ENCODE measurements at regions not wholly inside any gene's neighbourhood (a gene's known extent, or its start where the extent isn't known, plus 50 kb on each side); places are given as distances from the start of the nearest gene placed in this dataset.
A peak's percentile ranks its signal among the peaks of the same experiment; 100 is the strongest.

GRCh38 chr13:50670847-50671496 is 172.5 kb downstream of the DLEU7 start:
- POLR2A ChIA-PET, result no interaction called here

GRCh38 chr13:50671497-50671850 is 172.0 kb downstream of the DLEU7 start:
- no peak overlapping the region for H3K4me3 ChIP-seq (ENCODE audit: low read depth, low read length)
- H3K36me3 ChIP-seq (ENCODE audit: control insufficient read depth, insufficient read depth, low read length), result no peaks in the 10 kb centered on the region
- no peak for DNase-seq (ENCODE audit: low read depth)
- peaks cover 2% of the 10 kb centered on the region for H3K27me3 ChIP-seq (ENCODE audit: control insufficient read depth, insufficient read depth, low read length)
- CTCF ChIA-PET, result no interaction called here
- POLR2A ChIA-PET, result no interaction called here
- TF ChIP-seq, protein P1, sequence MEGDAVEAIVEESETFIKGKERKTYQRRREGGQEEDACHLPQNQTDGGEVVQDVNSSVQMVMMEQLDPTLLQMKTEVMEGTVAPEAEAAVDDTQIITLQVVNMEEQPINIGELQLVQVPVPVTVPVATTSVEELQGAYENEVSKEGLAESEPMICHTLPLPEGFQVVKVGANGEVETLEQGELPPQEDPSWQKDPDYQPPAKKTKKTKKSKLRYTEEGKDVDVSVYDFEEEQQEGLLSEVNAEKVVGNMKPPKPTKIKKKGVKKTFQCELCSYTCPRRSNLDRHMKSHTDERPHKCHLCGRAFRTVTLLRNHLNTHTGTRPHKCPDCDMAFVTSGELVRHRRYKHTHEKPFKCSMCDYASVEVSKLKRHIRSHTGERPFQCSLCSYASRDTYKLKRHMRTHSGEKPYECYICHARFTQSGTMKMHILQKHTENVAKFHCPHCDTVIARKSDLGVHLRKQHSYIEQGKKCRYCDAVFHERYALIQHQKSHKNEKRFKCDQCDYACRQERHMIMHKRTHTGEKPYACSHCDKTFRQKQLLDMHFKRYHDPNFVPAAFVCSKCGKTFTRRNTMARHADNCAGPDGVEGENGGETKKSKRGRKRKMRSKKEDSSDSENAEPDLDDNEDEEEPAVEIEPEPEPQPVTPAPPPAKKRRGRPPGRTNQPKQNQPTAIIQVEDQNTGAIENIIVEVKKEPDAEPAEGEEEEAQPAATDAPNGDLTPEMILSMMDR (IDR thresholded peaks at IDR 0.05; ENCODE audit: insufficient read depth, low read depth, low read length), result no peak

More at GRCh38 chr13:50670847-50671496, 172.5 kb downstream of the DLEU7 start:
- DNase-seq (ENCODE audit: low read depth), result no peak
- peaks cover 2% of the 10 kb centered on the region for H3K27me3 ChIP-seq (ENCODE audit: control insufficient read depth, insufficient read depth, low read length)
- H3K36me3 ChIP-seq (ENCODE audit: control insufficient read depth, insufficient read depth, low read length), result no peaks in the 10 kb centered on the region
- H3K4me3 ChIP-seq (ENCODE audit: low read depth, low read length), result no peak overlapping the region
- TF ChIP-seq, protein P1 (IDR thresholded peaks at IDR 0.05; ENCODE audit: insufficient read depth, low read depth, low read length), result no peak
- CTCF ChIA-PET, result no interaction called here

DNA sequence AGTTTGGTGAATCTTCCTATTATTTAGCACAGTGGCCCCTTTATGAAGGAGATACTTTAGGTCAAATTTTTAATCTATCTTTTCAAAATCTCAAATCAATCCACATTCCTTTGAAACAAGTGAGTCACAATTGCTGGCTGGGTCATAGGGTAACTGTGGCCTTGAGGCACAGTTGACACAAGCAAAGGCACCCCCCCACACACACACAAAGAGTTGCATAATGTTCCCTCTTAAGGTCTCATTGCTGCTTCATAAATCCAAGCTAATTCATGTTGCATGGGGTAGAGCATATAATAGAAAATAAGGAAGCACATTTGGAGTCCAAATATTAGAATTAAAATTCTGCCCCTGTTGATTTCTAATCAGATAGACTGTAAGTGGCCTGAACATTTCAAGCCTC is 171.5 kb downstream of the DLEU7 start:
- ChIA-PET CTCF (interaction anchor here (0.9 kb wide), 1 partner anchor 11 kb away, joined by 5 read pairs; no protein-coding TSS in a partner anchor), POLR2A (no interaction called here)
- peaks cover 2% of the 10 kb centered on the region for H3K27me3 ChIP-seq (ENCODE audit: control insufficient read depth, insufficient read depth, low read length)
- H3K36me3 ChIP-seq (ENCODE audit: control insufficient read depth, insufficient read depth, low read length), result no peaks in the 10 kb centered on the region
- TF ChIP-seq, protein P1 (IDR thresholded peaks at IDR 0.05; ENCODE audit: insufficient read depth, low read depth, low read length), result no peak
- H3K4me3 ChIP-seq (ENCODE audit: low read depth, low read length), result no peak overlapping the region
- DNase-seq (ENCODE audit: low read depth), result no peak

DNA sequence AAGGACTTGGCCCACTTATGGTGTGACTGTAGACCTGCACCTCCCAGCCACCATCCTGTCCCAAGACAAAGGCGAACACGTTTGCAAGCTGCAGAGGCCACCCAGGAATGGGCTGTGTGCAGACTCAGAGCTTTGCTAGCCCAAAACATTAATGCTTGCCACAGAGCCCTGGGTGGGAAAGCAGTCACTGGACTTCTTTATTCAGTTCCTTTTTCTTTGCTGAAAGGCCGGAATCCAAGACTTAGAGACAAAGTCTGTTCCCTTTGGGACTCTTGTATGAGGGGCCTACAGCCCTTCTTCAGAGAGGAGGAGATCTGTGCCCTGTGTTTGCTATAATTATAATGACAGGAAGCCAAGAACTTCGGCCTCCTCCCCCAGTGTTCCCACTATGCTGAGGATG is 167.8 kb downstream of the DLEU7 start:
- Histone ChIP-seq H3K36me3 (ENCODE audit: control insufficient read depth, insufficient read depth, low read length) (no peaks in the 10 kb centered on the region), H3K27me3 (ENCODE audit: control insufficient read depth, insufficient read depth, low read length) (no peaks in the 10 kb centered on the region; the same call in 1 of the 2 replicates), H3K4me3 (ENCODE audit: low read depth, low read length) (no peak overlapping the region)
- CTCF ChIA-PET, result no interaction called here
- POLR2A ChIA-PET, result no interaction called here
- no peak for DNase-seq (ENCODE audit: low read depth)
- TF ChIP-seq, protein P1 (IDR thresholded peaks at IDR 0.05; ENCODE audit: insufficient read depth, low read depth, low read length), result no peak

GRCh38 chr13:50676602-50677001 is 166.9 kb downstream of the DLEU7 start:
- no peaks in the 10 kb centered on the region; the same call in 1 of the 2 replicates for H3K27me3 ChIP-seq (ENCODE audit: control insufficient read depth, insufficient read depth, low read length)
- H3K36me3 ChIP-seq (ENCODE audit: control insufficient read depth, insufficient read depth, low read length), result no peaks in the 10 kb centered on the region
- TF ChIP-seq, protein P1 (IDR thresholded peaks at IDR 0.05; ENCODE audit: insufficient read depth, low read depth, low read length), result no peak
- ChIA-PET CTCF (interaction anchor here (2.0 kb wide), 1 partner anchor 15 kb away, joined by 7 read pairs; no protein-coding TSS in a partner anchor), POLR2A (no interaction called here)
- peak; percentile 31 for DNase-seq (ENCODE audit: low read depth)
- no peak overlapping the region for H3K4me3 ChIP-seq (ENCODE audit: low read depth, low read length)

Measured in BJ (cell line).